Hematopoietic multipotent progenitor cell treated with erythropoietin and hydrocortisone succinate and interleukin-3 and kit ligand, for 6 days (in vitro differentiated cells): ENCODE measurements at regions not wholly inside any gene's neighbourhood (a gene's known extent, or its start where the extent isn't known, plus 50 kb on each side); places are given as distances from the start of the nearest gene placed in this dataset.

Experiments used
- DNase-seq: peaks from one replicate; pipeline ENCODE4 v3.0.0-alpha.2; 2015

DNA sequence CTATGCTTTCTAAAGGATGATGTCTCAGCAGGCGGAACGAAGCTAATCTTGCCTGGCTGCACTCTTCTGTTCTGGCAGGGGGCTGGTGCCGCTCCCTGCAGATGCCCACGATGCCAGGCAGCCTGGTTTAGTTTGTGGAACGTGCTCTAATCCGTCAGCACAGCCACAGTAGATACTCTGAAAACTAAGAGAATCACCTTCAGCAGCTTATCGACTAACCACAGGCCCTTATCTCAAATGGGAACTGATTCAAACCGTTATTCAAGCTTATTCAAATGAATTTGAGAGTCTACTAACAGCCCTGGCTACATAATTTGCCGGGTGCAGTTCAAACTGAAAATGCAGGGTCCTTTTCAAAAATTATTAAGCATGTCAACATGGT, 246.6 kb upstream of the ANKRD55 start:
- DNase-seq: peak; percentile 83

- no peak for DNase-seq
Observed at GRCh38 chr5:56479126-56479525, 246.0 kb upstream of the ANKRD55 start.

GRCh38 chr5:56478062-56478461, 244.9 kb upstream of the ANKRD55 start:
- no peak for DNase-seq

DNA sequence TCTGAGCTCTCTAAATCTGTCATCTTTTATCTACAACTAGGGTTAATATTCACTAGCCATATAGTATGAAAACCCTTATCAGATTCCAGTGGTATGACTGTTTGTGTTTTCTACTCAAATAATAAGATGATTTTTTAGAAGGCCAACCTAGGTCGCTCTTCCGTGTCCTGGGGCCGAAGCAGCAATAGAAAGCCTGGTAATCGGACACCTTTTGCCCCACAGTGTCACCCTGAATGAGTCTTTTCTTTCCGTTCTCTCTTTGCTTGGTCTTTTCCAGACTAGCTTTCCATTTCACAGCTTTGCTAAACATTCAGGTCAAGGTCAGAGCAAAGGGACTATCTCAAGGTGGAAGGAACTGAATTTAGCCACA, 243.3 kb upstream of the ANKRD55 start:
- no peak for DNase-seq

- DNase-seq: no peak
Observed at GRCh38 chr5:56475689-56476486, 242.8 kb upstream of the ANKRD55 start.

DNA sequence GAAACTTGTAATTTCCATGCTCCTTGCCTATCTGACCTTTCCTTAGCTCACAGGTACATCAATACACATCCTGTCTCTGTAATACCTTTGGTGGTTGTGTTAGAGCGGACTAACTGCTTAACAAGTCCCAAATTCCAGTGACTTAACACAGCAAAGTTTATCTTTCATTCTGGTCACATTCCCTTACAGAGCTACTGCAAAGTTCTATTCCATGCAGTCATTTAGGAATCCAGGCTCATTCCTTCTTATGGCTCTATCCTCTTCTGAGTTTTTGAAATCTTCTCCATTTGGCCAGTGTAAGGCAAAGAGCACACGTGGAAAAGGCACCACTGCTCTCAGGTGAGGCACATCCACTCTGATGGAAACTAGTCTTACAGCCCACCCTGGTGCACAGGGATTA, 238.6 kb upstream of the ANKRD55 start:
- DNase-seq: no peak

- no peak for DNase-seq
Observed at GRCh38 chr5:56470007-56470406, 236.9 kb upstream of the ANKRD55 start.

DNA sequence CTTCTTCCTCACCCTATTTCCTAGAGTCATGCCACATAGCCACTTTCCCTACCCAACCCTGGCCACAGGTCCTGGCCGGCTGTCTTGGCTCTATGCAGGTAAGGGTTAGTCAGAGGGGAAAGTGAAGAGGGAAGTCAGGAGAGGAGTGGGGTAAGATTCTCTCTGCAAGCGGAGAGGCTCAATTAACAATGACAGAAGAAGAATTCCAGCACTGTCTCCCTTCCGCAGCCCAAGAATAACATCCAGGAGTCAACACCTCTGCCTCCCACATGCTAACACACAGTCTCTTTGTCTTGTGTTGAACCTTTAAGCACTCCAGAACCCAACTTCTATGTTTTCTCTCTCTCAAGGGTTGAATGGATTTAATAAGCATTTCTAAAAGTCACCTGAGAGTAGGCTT, 235.1 kb upstream of the ANKRD55 start:
- no peak for DNase-seq

GRCh38 chr5:56467176-56467717, 234.1 kb upstream of the ANKRD55 start:
- no peak for DNase-seq

- no peak for DNase-seq
Observed at GRCh38 chr5:56466136-56466816, 233.1 kb upstream of the ANKRD55 start.

DNA sequence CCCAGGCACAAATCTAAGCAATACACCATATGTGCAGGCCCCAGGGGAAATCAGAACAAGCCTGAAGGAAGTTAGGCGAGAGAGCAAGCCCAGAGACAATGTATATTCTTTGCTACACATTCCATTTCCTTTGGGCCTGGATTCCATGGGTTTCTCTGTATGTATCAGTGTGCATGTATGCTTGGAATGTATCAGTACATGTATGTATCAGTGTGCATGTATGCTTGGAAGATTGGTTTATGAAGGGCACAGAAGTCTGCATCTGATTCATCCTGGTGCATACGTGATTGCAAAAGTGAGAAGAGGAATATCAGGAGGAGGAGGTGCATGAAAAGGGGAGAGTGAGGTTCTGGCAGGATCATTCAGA, 232.6 kb upstream of the ANKRD55 start:
- no peak for DNase-seq

- no peak for DNase-seq
Observed at GRCh38 chr5:56464935-56465768, 232.0 kb upstream of the ANKRD55 start.

- no peak for DNase-seq
Observed at GRCh38 chr5:56463944-56464571, 230.9 kb upstream of the ANKRD55 start.

- no peak for DNase-seq
Observed at GRCh38 chr5:56461584-56461983, 228.5 kb upstream of the ANKRD55 start.

- DNase-seq: no peak
Observed at GRCh38 chr5:56460681-56461191, 227.6 kb upstream of the ANKRD55 start.

- DNase-seq: no peak
Observed at GRCh38 chr5:56460195-56460546, 227.0 kb upstream of the ANKRD55 start.

- DNase-seq: no peak
Observed at GRCh38 chr5:56459394-56460194, 226.5 kb upstream of the ANKRD55 start.

DNA sequence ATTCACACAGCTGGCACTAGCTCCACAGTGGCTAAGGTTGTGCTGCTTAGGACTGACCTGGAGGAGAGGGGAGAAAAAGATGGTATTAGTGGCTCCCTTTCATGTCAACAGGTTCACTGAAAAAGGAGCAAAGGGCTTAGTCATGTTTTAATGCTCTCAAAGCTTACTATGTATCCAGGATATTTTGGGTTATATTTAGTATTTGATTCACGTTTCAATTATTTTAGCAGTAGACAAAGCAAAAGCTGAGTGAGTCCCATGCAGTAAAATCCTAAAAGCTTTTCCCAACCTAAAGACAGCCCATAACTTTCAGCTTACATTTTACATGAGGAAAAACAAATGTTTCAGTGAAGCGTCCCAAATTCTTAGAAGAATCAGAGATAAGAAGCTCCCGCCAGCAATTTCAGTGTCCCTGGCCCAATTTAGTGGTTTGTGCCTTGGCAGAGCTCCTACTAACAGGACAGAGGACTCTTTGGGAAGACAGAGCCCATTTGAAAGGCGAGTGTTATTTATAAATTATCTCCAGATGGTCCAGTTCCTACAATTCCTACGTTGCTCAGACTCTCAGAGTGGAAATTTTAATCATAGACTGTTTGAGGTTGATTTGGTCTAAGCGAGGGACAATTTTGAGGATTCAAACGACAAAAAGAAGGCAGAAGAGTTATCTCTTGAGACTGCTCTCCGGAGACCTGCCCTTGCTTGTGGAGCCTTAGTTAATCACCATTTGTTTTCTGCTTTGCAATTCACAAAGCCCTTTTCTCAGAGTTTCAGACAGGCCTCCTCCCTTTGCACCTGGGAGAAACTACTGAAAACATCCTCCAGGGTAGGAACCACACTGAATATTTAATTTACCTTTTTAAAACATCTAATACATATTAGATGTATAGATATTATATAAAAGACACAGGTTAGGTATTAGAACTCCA, 225.0 kb upstream of the ANKRD55 start:
- peak; percentile 25 for DNase-seq

DNA sequence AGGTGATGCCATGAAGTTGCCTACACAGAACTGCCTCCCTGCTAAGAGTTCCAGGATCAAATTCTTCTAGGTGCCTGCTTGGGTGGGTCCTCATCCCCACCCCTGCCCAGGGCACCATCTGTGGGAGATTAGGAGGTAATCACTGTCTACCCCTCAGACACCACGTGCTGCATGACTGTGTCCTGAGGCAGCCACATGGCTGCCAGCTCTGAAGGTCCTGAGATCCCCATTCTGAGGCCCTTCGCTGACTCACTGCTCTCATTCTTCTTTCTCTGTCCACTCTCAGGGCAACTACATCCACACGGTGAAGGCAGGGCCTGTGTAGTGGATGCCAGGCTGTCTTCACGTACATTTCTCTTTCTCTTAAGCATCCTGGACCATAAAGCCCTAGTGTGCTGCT, 222.9 kb upstream of the ANKRD55 start:
- DNase-seq: no peak

- DNase-seq: no peak
Observed at GRCh38 chr5:56455417-56455816, 222.3 kb upstream of the ANKRD55 start.
